Endothelial cell of umbilical vein (primary cell): ENCODE measurements at regions not wholly inside any gene's neighbourhood (a gene's known extent, or its start where the extent isn't known, plus 50 kb on each side); places are given as distances from the start of the nearest gene placed in this dataset.

Source experiments
- EZH2 ChIP-seq: IDR thresholded peaks from 2 replicates; pipeline ENCODE4 v1.6.1; 2012; ENCODE audit warnings: borderline replicate concordance, low read depth, mild to moderate bottlenecking, moderate library complexity, low read length, inconsistent platforms; ENCODE audit not compliant: severe bottlenecking
- FOS ChIP-seq: IDR thresholded peaks from 2 replicates; pipeline ENCODE4 v1.6.1; 2011; ENCODE audit warnings: mild to moderate bottlenecking, low read length, moderate library complexity, borderline replicate concordance; ENCODE audit not compliant: insufficient read depth
- GATA2 ChIP-seq: IDR thresholded peaks from 2 replicates; pipeline ENCODE4 v1.7.0; 2011; ENCODE audit warnings: low read depth, mild to moderate bottlenecking, moderate library complexity, mixed read lengths, low read length; ENCODE audit not compliant: insufficient read length, insufficient read depth
- JUN ChIP-seq: IDR thresholded peaks from 2 replicates; pipeline ENCODE4 v1.6.1; 2011; ENCODE audit warnings: borderline replicate concordance, low read depth; ENCODE audit not compliant: insufficient read length, insufficient read depth
- MYC ChIP-seq: IDR thresholded peaks from one replicate; pipeline ENCODE4 v1.6.1; 2011; ENCODE audit warnings: mild to moderate bottlenecking, low read depth, low read length
- POLR2A ChIP-seq: IDR thresholded peaks from 2 replicates; pipeline ENCODE4 v1.6.1; 2012; ENCODE audit warnings: low read depth, mild to moderate bottlenecking, control low read depth, low read length
- POLR2AphosphoS5 ChIP-seq: IDR thresholded peaks from 2 replicates; pipeline ENCODE4 v1.6.1; 2012; ENCODE audit warnings: low read depth, mild to moderate bottlenecking, control low read depth, low read length, moderate library complexity; ENCODE audit not compliant: insufficient read depth
- TF ChIP-seq, protein P1 (sequence below), 2 donors: IDR thresholded peaks; 1 replicate in 1 of 2; 2 replicates in 1 of 2; pipeline ENCODE4 v1.5.1; 2011; ENCODE audit warnings: low read length in 2 of 2, mild to moderate bottlenecking in 2 of 2, moderate library complexity in 2 of 2, control low read depth in 1 of 2, inconsistent platforms in 1 of 2, low read depth in 1 of 2; ENCODE audit not compliant: insufficient read depth in 1 of 2; ENCODE audit errors: extremely low read depth in 1 of 2
- TF ChIP-seq, protein P2 (sequence below): IDR thresholded peaks from 2 replicates; pipeline ENCODE4 v1.6.1; 2011; ENCODE audit not compliant: insufficient read depth, insufficient read length

DNA sequence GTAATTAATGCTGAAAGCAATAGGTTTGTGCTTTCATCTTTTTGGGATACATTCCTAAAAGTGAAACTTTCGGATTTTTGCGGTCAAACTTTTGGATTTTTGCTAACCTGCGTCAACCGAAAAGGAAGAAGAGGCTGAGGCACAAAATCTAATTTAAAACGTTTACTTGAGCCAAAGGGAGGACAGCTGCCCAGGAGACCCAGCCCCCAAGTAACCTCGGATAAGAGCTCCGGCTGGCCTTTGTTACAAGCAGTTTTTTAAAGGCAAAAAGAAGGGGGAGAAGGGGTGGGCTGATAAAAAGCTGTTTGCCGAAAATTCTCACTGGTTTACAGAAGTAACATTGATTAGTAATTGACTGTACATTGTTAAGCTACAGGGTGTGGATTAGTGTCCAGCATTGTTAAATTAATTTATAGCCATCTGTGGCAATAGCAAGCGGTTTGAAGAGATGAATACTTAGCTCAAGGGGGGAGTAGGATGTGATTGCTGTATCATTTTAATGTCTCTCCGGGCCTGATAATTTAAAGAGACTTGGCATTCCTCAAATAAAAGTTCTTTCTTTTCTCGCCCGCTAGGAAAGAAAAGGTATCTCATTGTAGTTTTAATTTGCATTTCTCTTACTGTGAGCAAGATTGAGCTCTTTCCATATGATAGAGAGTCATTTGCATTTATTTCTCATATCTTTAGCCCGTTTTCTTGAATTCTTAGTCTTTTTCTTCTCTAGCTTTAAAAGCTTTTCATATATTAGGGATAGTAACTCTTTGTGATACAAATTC lies 59.1 kb upstream of the USP9X start:
- no peak for TF ChIP-seq POLR2A
- TF ChIP-seq, protein P1, sequence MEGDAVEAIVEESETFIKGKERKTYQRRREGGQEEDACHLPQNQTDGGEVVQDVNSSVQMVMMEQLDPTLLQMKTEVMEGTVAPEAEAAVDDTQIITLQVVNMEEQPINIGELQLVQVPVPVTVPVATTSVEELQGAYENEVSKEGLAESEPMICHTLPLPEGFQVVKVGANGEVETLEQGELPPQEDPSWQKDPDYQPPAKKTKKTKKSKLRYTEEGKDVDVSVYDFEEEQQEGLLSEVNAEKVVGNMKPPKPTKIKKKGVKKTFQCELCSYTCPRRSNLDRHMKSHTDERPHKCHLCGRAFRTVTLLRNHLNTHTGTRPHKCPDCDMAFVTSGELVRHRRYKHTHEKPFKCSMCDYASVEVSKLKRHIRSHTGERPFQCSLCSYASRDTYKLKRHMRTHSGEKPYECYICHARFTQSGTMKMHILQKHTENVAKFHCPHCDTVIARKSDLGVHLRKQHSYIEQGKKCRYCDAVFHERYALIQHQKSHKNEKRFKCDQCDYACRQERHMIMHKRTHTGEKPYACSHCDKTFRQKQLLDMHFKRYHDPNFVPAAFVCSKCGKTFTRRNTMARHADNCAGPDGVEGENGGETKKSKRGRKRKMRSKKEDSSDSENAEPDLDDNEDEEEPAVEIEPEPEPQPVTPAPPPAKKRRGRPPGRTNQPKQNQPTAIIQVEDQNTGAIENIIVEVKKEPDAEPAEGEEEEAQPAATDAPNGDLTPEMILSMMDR (IDR thresholded peaks at IDR 0.05; ENCODE audit: extremely low read depth in 1 of 2, insufficient read depth in 1 of 2, low read depth in 1 of 2, low read length in 2 of 2), result no peak
- no peak for TF ChIP-seq MYC
- no peak for TF ChIP-seq POLR2AphosphoS5
- no peak for TF ChIP-seq EZH2
- TF ChIP-seq, protein P2, sequence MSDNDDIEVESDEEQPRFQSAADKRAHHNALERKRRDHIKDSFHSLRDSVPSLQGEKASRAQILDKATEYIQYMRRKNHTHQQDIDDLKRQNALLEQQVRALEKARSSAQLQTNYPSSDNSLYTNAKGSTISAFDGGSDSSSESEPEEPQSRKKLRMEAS, result no peak
- no peak for TF ChIP-seq GATA2
- TF ChIP-seq FOS, result no peak
- no peak for TF ChIP-seq JUN
